ENCODE measurements at regions not wholly inside any gene's neighbourhood (a gene's known extent, or its start where the extent isn't known, plus 50 kb on each side); places are given as distances from the start of the nearest gene placed in this dataset.
"Not testable (repeated sequence)": the region's sequence is repeated elsewhere in the genome, so short reads cannot be mapped to it uniquely, and the experiment has no call there.

DNA sequence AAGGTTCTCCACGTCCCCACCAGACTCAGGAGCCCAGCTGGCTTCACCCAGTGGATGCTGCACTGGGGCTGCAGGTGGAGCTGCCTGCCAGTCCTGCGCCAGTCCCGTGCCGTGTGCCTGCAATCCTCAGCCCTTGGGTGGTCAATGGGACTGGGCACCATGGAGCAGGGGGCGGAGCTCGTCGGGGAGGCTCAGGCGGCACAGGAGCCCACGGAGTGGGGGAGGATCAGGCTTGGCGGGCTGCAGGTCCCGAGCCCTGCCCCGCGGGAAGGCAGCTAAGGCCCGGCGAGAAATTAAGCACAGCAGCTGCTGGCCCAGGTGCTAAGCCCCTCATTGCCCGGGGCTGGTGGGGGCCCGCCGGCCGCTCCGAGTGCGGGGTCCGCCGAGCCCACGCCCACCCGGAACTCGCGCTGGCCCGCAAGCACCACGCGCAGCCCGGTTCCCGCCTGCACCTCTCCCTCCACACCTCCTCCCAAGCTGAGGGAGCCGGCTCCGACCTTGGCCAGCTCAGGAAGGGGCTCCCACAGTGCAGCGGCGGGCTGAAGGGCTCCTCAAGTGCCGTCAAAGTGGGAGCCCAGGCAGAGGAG, 87.6 kb downstream of the DNAJB9 start:
- TF ChIP-seq, protein P1, sequence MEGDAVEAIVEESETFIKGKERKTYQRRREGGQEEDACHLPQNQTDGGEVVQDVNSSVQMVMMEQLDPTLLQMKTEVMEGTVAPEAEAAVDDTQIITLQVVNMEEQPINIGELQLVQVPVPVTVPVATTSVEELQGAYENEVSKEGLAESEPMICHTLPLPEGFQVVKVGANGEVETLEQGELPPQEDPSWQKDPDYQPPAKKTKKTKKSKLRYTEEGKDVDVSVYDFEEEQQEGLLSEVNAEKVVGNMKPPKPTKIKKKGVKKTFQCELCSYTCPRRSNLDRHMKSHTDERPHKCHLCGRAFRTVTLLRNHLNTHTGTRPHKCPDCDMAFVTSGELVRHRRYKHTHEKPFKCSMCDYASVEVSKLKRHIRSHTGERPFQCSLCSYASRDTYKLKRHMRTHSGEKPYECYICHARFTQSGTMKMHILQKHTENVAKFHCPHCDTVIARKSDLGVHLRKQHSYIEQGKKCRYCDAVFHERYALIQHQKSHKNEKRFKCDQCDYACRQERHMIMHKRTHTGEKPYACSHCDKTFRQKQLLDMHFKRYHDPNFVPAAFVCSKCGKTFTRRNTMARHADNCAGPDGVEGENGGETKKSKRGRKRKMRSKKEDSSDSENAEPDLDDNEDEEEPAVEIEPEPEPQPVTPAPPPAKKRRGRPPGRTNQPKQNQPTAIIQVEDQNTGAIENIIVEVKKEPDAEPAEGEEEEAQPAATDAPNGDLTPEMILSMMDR (IDR thresholded peaks at IDR 0.05; ENCODE audit: low read length): not testable (repeated sequence)
- TF ChIP-seq EZH2 (optimal IDR thresholded peaks at IDR 0.05; ENCODE audit: low read depth, low read length); EZH2phosphoT487 (IDR thresholded peaks at IDR 0.05; ENCODE audit: low read length): not testable (repeated sequence)

Measured in MM.1S (cell line).